PC-3 (cell line): ENCODE measurements at regions not wholly inside any gene's neighbourhood (a gene's known extent, or its start where the extent isn't known, plus 50 kb on each side); places are given as distances from the start of the nearest gene placed in this dataset.

Experiments used
- CTCF ChIP-seq: fragments of 300-600 bp; sonication (generic); conservative IDR thresholded peaks from 2 replicates; pipeline ENCODE4 v1.5.1; 2017; ENCODE audit warnings: antibody characterized with exemption, low read depth, mild to moderate bottlenecking, low read length
- EZH2 ChIP-seq: fragments of 300-600 bp; sonication (generic); IDR thresholded peaks from one replicate; pipeline ENCODE4 v1.6.1; 2017; ENCODE audit warnings: antibody characterized with exemption, mild to moderate bottlenecking, low read length; ENCODE audit not compliant: unreplicated experiment

GRCh38 chr6:15058200-15059061 lies 187.4 kb upstream of the JARID2 start:
- TF ChIP-seq CTCF = no peak
- TF ChIP-seq EZH2 = no peak
